ENCODE measurements at regions not wholly inside any gene's neighbourhood (a gene's known extent, or its start where the extent isn't known, plus 50 kb on each side); places are given as distances from the start of the nearest gene placed in this dataset.

DNA sequence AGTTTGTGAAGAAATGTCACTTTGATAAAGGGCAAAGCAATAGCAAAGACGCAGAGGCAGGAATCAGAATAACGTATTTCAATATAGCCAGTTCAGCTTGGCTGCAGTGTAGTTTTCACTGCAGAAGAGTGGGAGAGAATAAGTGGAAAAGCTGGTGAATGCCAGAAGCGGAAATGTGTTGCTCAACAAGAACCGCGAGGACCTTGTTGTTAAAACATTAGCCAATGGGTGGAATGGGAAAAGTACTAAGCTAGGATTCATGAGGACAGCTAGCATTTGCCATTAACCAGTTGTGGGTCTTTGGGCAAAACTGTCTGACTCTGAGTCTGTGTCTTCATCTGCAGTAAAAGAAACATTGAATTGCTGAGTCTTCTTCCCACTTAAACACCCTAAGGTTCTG is 292.9 kb upstream of the GRIP1 start:
- Histone ChIP-seq H3K4me3 (ENCODE audit: low read length in 2 of 2) (no peak overlapping the region), H2BK5ac (ENCODE audit: low read length) (no peak overlapping the region), H3K9ac (ENCODE audit: low read depth, low read length, poor library complexity) (no peak overlapping the region), H2AFZ (ENCODE audit: low read length) (no peak overlapping the region), H3K36me3 (replicated peaks in 1 of 2; ENCODE audit: control insufficient read depth in 2 of 2, insufficient read depth in 2 of 2, low read length in 2 of 2) (no peaks in the 10 kb centered on the region), H2BK15ac (ENCODE audit: low read length) (no peak overlapping the region), H3K18ac (ENCODE audit: low read length) (no peak overlapping the region), H4K8ac (ENCODE audit: low read depth, low read length) (no peak overlapping the region), H3K79me1 (ENCODE audit: low read depth, low read length) (no peaks in the 10 kb centered on the region), H3K27me3 (ENCODE audit: control insufficient read depth in 3 of 3, insufficient read depth in 3 of 3, low read depth in 1 of 3, low read length in 3 of 3) (no peaks in the 10 kb centered on the region), H4K91ac (ENCODE audit: low read depth, low read length, poor library complexity) (no peak overlapping the region), H3K27ac (replicated peaks; ENCODE audit: low read length) (no peak overlapping the region), H2BK12ac (ENCODE audit: low read length) (no peak overlapping the region), H3K23ac (ENCODE audit: low read depth, low read length, poor library complexity) (no peak overlapping the region), H3K14ac (ENCODE audit: low read length) (no peak overlapping the region), H3K4me1 (ENCODE audit: control insufficient read depth in 2 of 2, insufficient read depth in 1 of 2, low read depth in 1 of 2, low read length in 2 of 2) (no peaks in the 10 kb centered on the region), H2BK120ac (ENCODE audit: low read depth, low read length) (no peak overlapping the region), H3K4ac (ENCODE audit: low read length) (no peak overlapping the region), H3K4me2 (ENCODE audit: insufficient read depth, low read length, poor library complexity, severe bottlenecking) (no peak overlapping the region), H3K9me3 (replicated peaks in 1 of 2; ENCODE audit: control insufficient read depth in 2 of 2, insufficient read depth in 1 of 2, low read depth in 1 of 2, low read length in 2 of 2) (peaks cover 0 to 2% of the 10 kb centered on the region in 2 donors), H2AK5ac (ENCODE audit: low read depth, low read length) (no peak overlapping the region)
- no peak for DNase-seq (ENCODE audit: low spot score)
- no CpG with 5 or more reads among the region's 5 CpGs for WGBS, 2 donors (ENCODE audit: extremely low coverage in 2 of 2, insufficient read length in 2 of 2, insufficient replicate concordance in 1 of 2)

DNA sequence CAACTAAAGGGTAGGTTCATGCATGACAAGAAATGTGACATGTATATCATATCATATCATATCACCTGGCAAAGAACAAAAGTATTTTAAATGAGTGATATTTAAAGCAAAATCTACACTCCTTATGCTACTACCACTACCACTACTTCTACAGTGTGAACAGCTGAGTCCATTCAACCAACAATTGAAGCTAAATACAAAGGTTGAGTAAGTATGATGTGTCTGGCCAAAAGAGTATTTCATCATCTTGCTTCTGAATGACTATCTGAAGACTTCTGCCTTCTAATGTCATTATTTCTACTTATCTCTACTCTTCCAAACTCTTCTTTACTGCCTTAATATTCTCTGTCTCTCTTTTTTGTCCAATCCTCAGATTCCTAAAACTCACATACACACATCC is 292.6 kb upstream of the CAND1 start:
- Histone ChIP-seq H2AK5ac (ENCODE audit: low read depth, low read length) (no peak overlapping the region), H4K91ac (ENCODE audit: low read depth, low read length, poor library complexity) (no peak overlapping the region), H3K27ac (replicated peaks; ENCODE audit: low read length) (no peak overlapping the region), H3K4me2 (ENCODE audit: insufficient read depth, low read length, poor library complexity, severe bottlenecking) (no peak overlapping the region), H2BK12ac (ENCODE audit: low read length) (no peak overlapping the region), H2AFZ (ENCODE audit: low read length) (no peak overlapping the region), H3K9ac (ENCODE audit: low read depth, low read length, poor library complexity) (no peak overlapping the region), H3K14ac (ENCODE audit: low read length) (no peak overlapping the region), H3K4me1 (ENCODE audit: control insufficient read depth in 2 of 2, insufficient read depth in 1 of 2, low read depth in 1 of 2, low read length in 2 of 2) (peaks cover 3 to 4% of the 10 kb centered on the region in 2 donors), H3K36me3 (replicated peaks in 1 of 2; ENCODE audit: control insufficient read depth in 2 of 2, insufficient read depth in 2 of 2, low read length in 2 of 2) (no peaks in the 10 kb centered on the region), H3K4ac (ENCODE audit: low read length) (no peak overlapping the region), H3K23ac (ENCODE audit: low read depth, low read length, poor library complexity) (no peak overlapping the region), H3K18ac (ENCODE audit: low read length) (no peak overlapping the region), H2BK5ac (ENCODE audit: low read length) (no peak overlapping the region), H2BK120ac (ENCODE audit: low read depth, low read length) (no peak overlapping the region), H4K8ac (ENCODE audit: low read depth, low read length) (no peak overlapping the region), H3K9me3 (replicated peaks in 1 of 2; ENCODE audit: control insufficient read depth in 2 of 2, insufficient read depth in 1 of 2, low read depth in 1 of 2, low read length in 2 of 2) (no peaks in the 10 kb centered on the region), H3K4me3 (ENCODE audit: low read length in 2 of 2) (no peak overlapping the region), H2BK15ac (ENCODE audit: low read length) (no peak overlapping the region), H3K79me1 (ENCODE audit: low read depth, low read length) (no peaks in the 10 kb centered on the region), H3K27me3 (ENCODE audit: control insufficient read depth in 3 of 3, insufficient read depth in 3 of 3, low read depth in 1 of 3, low read length in 3 of 3) (no peaks in the 10 kb centered on the region)
- no peak for DNase-seq (ENCODE audit: low spot score)

DNA sequence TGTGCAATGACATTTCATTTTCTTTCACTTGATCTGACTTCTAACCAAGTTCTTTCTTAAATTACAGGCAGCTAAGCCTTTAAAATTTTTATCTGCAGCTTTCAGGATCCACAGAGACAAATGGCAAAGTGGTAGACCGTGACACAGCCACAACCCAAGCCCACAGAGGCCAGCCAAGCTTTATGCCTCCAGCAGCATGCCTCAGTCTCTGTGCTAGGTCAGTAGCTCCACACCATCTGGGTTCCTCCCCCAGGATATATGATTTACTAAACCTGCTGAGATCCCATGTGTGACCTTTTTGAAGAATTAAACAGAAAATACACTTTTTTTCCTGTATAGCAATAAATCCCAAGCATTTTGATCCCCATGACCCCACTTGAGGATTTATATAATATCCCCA is 290.4 kb upstream of the CAND1 start:
- Histone ChIP-seq H2AK5ac (ENCODE audit: low read depth, low read length) (no peak overlapping the region), H3K4me1 (ENCODE audit: control insufficient read depth in 2 of 2, insufficient read depth in 1 of 2, low read depth in 1 of 2, low read length in 2 of 2) (peaks cover 3 to 4% of the 10 kb centered on the region in 2 donors), H3K9ac (ENCODE audit: low read depth, low read length, poor library complexity) (no peak overlapping the region), H3K4me3 (ENCODE audit: low read length in 2 of 2) (no peak overlapping the region), H2BK120ac (ENCODE audit: low read depth, low read length) (no peak overlapping the region), H2AFZ (ENCODE audit: low read length) (no peak overlapping the region), H2BK15ac (ENCODE audit: low read length) (no peak overlapping the region), H3K79me1 (ENCODE audit: low read depth, low read length) (no peaks in the 10 kb centered on the region), H3K27ac (replicated peaks; ENCODE audit: low read length) (no peak overlapping the region), H4K91ac (ENCODE audit: low read depth, low read length, poor library complexity) (no peak overlapping the region), H3K9me3 (replicated peaks in 1 of 2; ENCODE audit: control insufficient read depth in 2 of 2, insufficient read depth in 1 of 2, low read depth in 1 of 2, low read length in 2 of 2) (no peaks in the 10 kb centered on the region), H2BK5ac (ENCODE audit: low read length) (no peak overlapping the region), H3K18ac (ENCODE audit: low read length) (no peak overlapping the region), H3K4ac (ENCODE audit: low read length) (no peak overlapping the region), H3K36me3 (replicated peaks in 1 of 2; ENCODE audit: control insufficient read depth in 2 of 2, insufficient read depth in 2 of 2, low read length in 2 of 2) (no peaks in the 10 kb centered on the region), H3K27me3 (ENCODE audit: control insufficient read depth in 3 of 3, insufficient read depth in 3 of 3, low read depth in 1 of 3, low read length in 3 of 3) (no peaks in the 10 kb centered on the region), H3K14ac (ENCODE audit: low read length) (no peak overlapping the region), H4K8ac (ENCODE audit: low read depth, low read length) (no peak overlapping the region), H3K23ac (ENCODE audit: low read depth, low read length, poor library complexity) (no peak overlapping the region), H3K4me2 (ENCODE audit: insufficient read depth, low read length, poor library complexity, severe bottlenecking) (no peak overlapping the region), H2BK12ac (ENCODE audit: low read length) (no peak overlapping the region)
- WGBS, 2 donors (ENCODE audit: extremely low coverage in 2 of 2, insufficient read length in 2 of 2, insufficient replicate concordance in 1 of 2) = no CpG with 5 or more reads among the region's 1 CpG
- DNase-seq (ENCODE audit: low spot score) = no peak

DNA sequence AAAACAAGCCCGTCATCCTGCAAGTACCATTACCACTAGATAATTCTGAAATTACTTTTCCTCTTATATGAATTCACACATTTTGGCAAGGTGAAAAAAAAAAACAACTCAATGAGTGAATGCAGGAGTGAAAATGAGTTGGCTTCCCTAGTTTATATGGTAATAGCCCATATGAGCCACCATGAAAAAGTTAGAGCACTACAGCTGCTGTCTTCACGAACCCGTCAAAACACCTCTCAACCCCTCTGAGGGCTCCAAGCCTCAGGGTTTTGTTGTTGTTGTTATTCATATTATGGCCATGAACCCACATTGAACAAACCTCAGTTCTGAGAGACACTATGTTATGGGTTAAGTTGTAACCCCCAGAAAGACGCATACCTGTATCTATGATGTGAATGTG is 289.9 kb upstream of the CAND1 start:
- Histone ChIP-seq H3K79me1 (ENCODE audit: low read depth, low read length) (no peaks in the 10 kb centered on the region), H3K36me3 (replicated peaks in 1 of 2; ENCODE audit: control insufficient read depth in 2 of 2, insufficient read depth in 2 of 2, low read length in 2 of 2) (no peaks in the 10 kb centered on the region), H3K4ac (ENCODE audit: low read length) (no peak overlapping the region), H3K27me3 (ENCODE audit: control insufficient read depth in 3 of 3, insufficient read depth in 3 of 3, low read depth in 1 of 3, low read length in 3 of 3) (no peaks in the 10 kb centered on the region), H2BK120ac (ENCODE audit: low read depth, low read length) (no peak overlapping the region), H2BK12ac (ENCODE audit: low read length) (no peak overlapping the region), H4K8ac (ENCODE audit: low read depth, low read length) (no peak overlapping the region), H3K18ac (ENCODE audit: low read length) (no peak overlapping the region), H4K91ac (ENCODE audit: low read depth, low read length, poor library complexity) (no peak overlapping the region), H2AK5ac (ENCODE audit: low read depth, low read length) (no peak overlapping the region), H3K9me3 (replicated peaks in 1 of 2; ENCODE audit: control insufficient read depth in 2 of 2, insufficient read depth in 1 of 2, low read depth in 1 of 2, low read length in 2 of 2) (no peaks in the 10 kb centered on the region), H3K23ac (ENCODE audit: low read depth, low read length, poor library complexity) (no peak overlapping the region), H3K27ac (replicated peaks; ENCODE audit: low read length) (no peak overlapping the region), H3K4me1 (ENCODE audit: control insufficient read depth in 2 of 2, insufficient read depth in 1 of 2, low read depth in 1 of 2, low read length in 2 of 2) (peaks cover 3 to 4% of the 10 kb centered on the region in 2 donors), H3K9ac (ENCODE audit: low read depth, low read length, poor library complexity) (no peak overlapping the region), H2BK5ac (ENCODE audit: low read length) (no peak overlapping the region), H3K14ac (ENCODE audit: low read length) (no peak overlapping the region), H3K4me3 (ENCODE audit: low read length in 2 of 2) (no peak overlapping the region), H3K4me2 (ENCODE audit: insufficient read depth, low read length, poor library complexity, severe bottlenecking) (no peak overlapping the region), H2BK15ac (ENCODE audit: low read length) (no peak overlapping the region), H2AFZ (ENCODE audit: low read length) (no peak overlapping the region)
- no CpG with 5 or more reads among the region's 4 CpGs for whole genome bisulfite sequencing, 2 donors (ENCODE audit: extremely low coverage in 2 of 2, insufficient read length in 2 of 2, insufficient replicate concordance in 1 of 2)
- no peak for DNase-seq (ENCODE audit: low spot score)

Measured in neuronal stem cell (in vitro differentiated cells).